Left lung (tissue), 4 donors: ENCODE measurements at regions not wholly inside any gene's neighbourhood (a gene's known extent, or its start where the extent isn't known, plus 50 kb on each side); places are given as distances from the start of the nearest gene placed in this dataset.
"Not testable (repeated sequence)": the region's sequence is repeated elsewhere in the genome, so short reads cannot be mapped to it uniquely, and the experiment has no call there.

Experiments
- ATAC-seq: fragments of 200-7000 bp; cut with Tn5 transposase; one replicate; pipeline ENCODE4 v1.9.1; 2020; ENCODE audit warnings: moderate library complexity
- DNase-seq, 4 donors: peaks; one replicate each; pipeline ENCODE4 v3.0.0-alpha.2; 2013 to 2020
- H3K27ac ChIP-seq, 2 donors: fragments of 200-600 bp; sonication (generic) in 1 of 2; one replicate each; pipeline versions ENCODE4 v1.5.0 to v1.8.0; 2020 to 2021
- H3K27me3 ChIP-seq, 2 donors: fragments of 200-600 bp; sonication (generic) in 1 of 2; one replicate each; pipeline versions ENCODE4 v1.5.0 to v1.8.0; 2020 to 2021
- H3K36me3 ChIP-seq, 2 donors: fragments of 200-600 bp; sonication (generic) in 1 of 2; one replicate each; pipeline versions ENCODE4 v1.5.0 to v1.8.0; 2020 to 2021
- H3K4me1 ChIP-seq, 2 donors: fragments of 200-600 bp; one replicate each; pipeline ENCODE4 v1.8.0; 2021
- H3K4me3 ChIP-seq, 2 donors: fragments of 200-600 bp; sonication (generic) in 1 of 2; one replicate each; pipeline versions ENCODE4 v1.5.0 to v1.8.0; 2020 to 2021; ENCODE audit warnings: mild to moderate bottlenecking in 1 of 2
- H3K9me3 ChIP-seq, 2 donors: fragments of 200-600 bp; sonication (generic) in 1 of 2; one replicate each; pipeline versions ENCODE4 v1.5.0 to v1.8.0; 2020 to 2021
- CTCF ChIP-seq, 2 donors: fragments of 200-600 bp; sonication (generic) in 1 of 2; IDR thresholded peaks; one replicate each; pipeline versions ENCODE4 v1.5.0 to v1.8.0; 2021; ENCODE audit warnings: antibody characterized with exemption in 2 of 2
- intact Hi-C, 2 donors: fragments of 100-400 bp; cut with DNase I; formaldehyde crosslinking; loops; one replicate each; pipeline versions ENCODE4 v1.11.2 to v1.14.2; 2022
- donor health status: DM: no; HTN: yes; CAD: no.
- donor health status: DM: no; HTN: no; CAD: no.

- no peak for TF ChIP-seq CTCF (IDR thresholded peaks at IDR 0.05)
- no peak for ATAC-seq
- peaks cover 0 to 2% of the 10 kb centered on the region in 2 donors for H3K9me3 ChIP-seq
- intact Hi-C loops, result no loop called here
- no peaks in the 10 kb centered on the region for H3K27me3 ChIP-seq
- H3K36me3 ChIP-seq, result no peaks in the 10 kb centered on the region
- no peak for DNase-seq
- H3K27ac ChIP-seq, result no peak overlapping the region
- no peaks in the 10 kb centered on the region for H3K4me1 ChIP-seq
- H3K4me3 ChIP-seq, result no peak overlapping the region
Measured at GRCh38 chr6:74479420-74479819, 726.4 kb downstream of the COL12A1 start.

GRCh38 chr6:74474046-74474445 is 731.8 kb downstream of the COL12A1 start:
- H3K4me3 ChIP-seq, H3K36me3 ChIP-seq, ATAC-seq, intact Hi-C loops, H3K9me3 ChIP-seq, H3K4me1 ChIP-seq, H3K27me3 ChIP-seq, H3K27ac ChIP-seq: not testable (repeated sequence)
- peak in 1 of 4 donors; percentile 67 for DNase-seq

GRCh38 chr6:74468552-74468951 is 737.3 kb downstream of the COL12A1 start:
- not testable (repeated sequence) for ATAC-seq, H3K27ac ChIP-seq, H3K27me3 ChIP-seq, H3K4me3 ChIP-seq, H3K36me3 ChIP-seq, H3K9me3 ChIP-seq, DNase-seq, H3K4me1 ChIP-seq
- intact Hi-C loops, result loop anchor here in 1 of 2 donors (5.0 kb wide), 1 partner anchor 141 kb away; no protein-coding TSS in a partner anchor

- ATAC-seq (no peak), DNase-seq (no peak)
- no peaks in the 10 kb centered on the region for H3K27me3 ChIP-seq
- TF ChIP-seq CTCF (IDR thresholded peaks at IDR 0.05), result no peak
- no peaks in the 10 kb centered on the region for H3K4me1 ChIP-seq
- H3K4me3 ChIP-seq, result no peak overlapping the region
- intact Hi-C loops, result loop anchor here in 1 of 2 donors (5.0 kb wide), 1 partner anchor 140 kb away; no protein-coding TSS in a partner anchor
- H3K9me3 ChIP-seq, result peaks cover 0 to 2% of the 10 kb centered on the region in 2 donors
- no peak overlapping the region for H3K27ac ChIP-seq
- H3K36me3 ChIP-seq, result no peaks in the 10 kb centered on the region
Measured at GRCh38 chr6:74467533-74468215, 738.2 kb downstream of the COL12A1 start.

- intact Hi-C loops, result loop anchor here in 1 of 2 donors (5.0 kb wide), 1 partner anchor 139 kb away; no protein-coding TSS in a partner anchor
- Histone ChIP-seq H3K27me3 (no peaks in the 10 kb centered on the region), H3K27ac (no peak overlapping the region), H3K4me1 (no peaks in the 10 kb centered on the region), H3K9me3 (peaks cover 0 to 2% of the 10 kb centered on the region in 2 donors), H3K4me3 (no peak overlapping the region), H3K36me3 (no peaks in the 10 kb centered on the region)
- ATAC-seq (no peak), DNase-seq (no peak)
- TF ChIP-seq CTCF (IDR thresholded peaks at IDR 0.05), result no peak
Measured at GRCh38 chr6:74466572-74466971, 739.3 kb downstream of the COL12A1 start.

- Histone ChIP-seq H3K27me3 (no peaks in the 10 kb centered on the region), H3K4me3 (no peak overlapping the region), H3K27ac (no peak overlapping the region), H3K36me3 (no peaks in the 10 kb centered on the region), H3K9me3 (peaks cover 0 to 2% of the 10 kb centered on the region in 2 donors), H3K4me1 (no peaks in the 10 kb centered on the region)
- TF ChIP-seq CTCF (IDR thresholded peaks at IDR 0.05), result no peak
- intact Hi-C loops, result no loop called here
- ATAC-seq, result no peak
- DNase-seq, result no peak
Measured at GRCh38 chr6:74459260-74459659, 746.6 kb downstream of the COL12A1 start.
